ENCODE measurements at regions not wholly inside any gene's neighbourhood (a gene's known extent, or its start where the extent isn't known, plus 50 kb on each side); places are given as distances from the start of the nearest gene placed in this dataset.

- 14 to 23% methylated on average over 3 of the region's 3 CpGs for WGBS, 2 experiments (ENCODE audit: low coverage in 1 of 2, low lambda C conversion rate in 2 of 2, missing lambda C conversion rate in 2 of 2)
- Histone ChIP-seq H3K4me2 (ENCODE audit: unreplicated experiment) (no peak overlapping the region), H3K9ac (no peak overlapping the region), H3K9me2 (ENCODE audit: insufficient read depth) (no peaks in the 10 kb centered on the region), H3F3A (ENCODE audit: insufficient read depth) (no peaks in the 10 kb centered on the region), H3K4me1 (ENCODE audit: insufficient read depth) (no peaks in the 10 kb centered on the region), H2AFZ (no peak overlapping the region), H4K20me1 (ENCODE audit: insufficient read depth) (no peaks in the 10 kb centered on the region), H3K4me3 (no peak overlapping the region), H3K9me3 (ENCODE audit: low read depth) (no peaks in the 10 kb centered on the region), H3K79me2 (ENCODE audit: insufficient read depth) (no peaks in the 10 kb centered on the region), H3K27me3 (replicated peaks; ENCODE audit: insufficient read depth) (no peaks in the 10 kb centered on the region), H3K27ac (no peak overlapping the region), H3K36me3 (ENCODE audit: low read depth) (no peaks in the 10 kb centered on the region)
- no peak for TF ChIP-seq EZH2phosphoT487 (IDR thresholded peaks at IDR 0.05; ENCODE audit: insufficient read depth, low read depth)
- no peak for TF ChIP-seq EZH2 (IDR thresholded peaks at IDR 0.05; ENCODE audit: insufficient read depth, poor library complexity, severe bottlenecking)
- in situ Hi-C loops (cut with MboI), result no loop called here
- DNase-seq, result no peak
These were observed 558.8 kb upstream of the ZNF804A start for GRCh38 chr2:184039493-184039892.

DNA sequence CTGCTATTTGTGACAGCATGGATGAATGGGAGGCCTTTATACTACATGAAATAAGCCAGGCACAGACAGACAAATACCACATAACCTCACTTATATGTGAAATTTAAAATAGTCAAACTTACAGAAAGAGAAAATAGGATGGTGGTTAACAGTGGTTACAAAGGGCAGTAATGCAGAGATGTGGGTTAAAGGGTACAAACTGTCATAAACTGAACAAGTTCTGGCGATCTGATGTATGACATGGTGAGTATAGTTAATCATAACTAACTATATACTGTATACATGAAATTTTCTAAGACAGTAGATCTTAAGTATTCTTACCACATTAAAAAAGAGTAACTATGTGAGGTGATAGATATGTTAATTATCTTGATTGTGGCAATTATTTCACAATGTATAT lies 558.1 kb upstream of the ZNF804A start:
- no peaks in the 10 kb centered on the region for H3K9me3 ChIP-seq (ENCODE audit: low read depth)
- no peak overlapping the region for H2AFZ ChIP-seq
- H3K27ac ChIP-seq, result no peak overlapping the region
- no peak overlapping the region for H3K4me2 ChIP-seq (ENCODE audit: unreplicated experiment)
- TF ChIP-seq EZH2phosphoT487 (IDR thresholded peaks at IDR 0.05; ENCODE audit: insufficient read depth, low read depth), result no peak
- TF ChIP-seq EZH2 (IDR thresholded peaks at IDR 0.05; ENCODE audit: insufficient read depth, poor library complexity, severe bottlenecking), result no peak
- in situ Hi-C loops (cut with MboI), result no loop called here
- 14 to 18% methylated on average over 1 of the region's 1 CpG for WGBS, 2 experiments (ENCODE audit: low coverage in 1 of 2, low lambda C conversion rate in 2 of 2, missing lambda C conversion rate in 2 of 2)
- H3K4me1 ChIP-seq (ENCODE audit: insufficient read depth), result no peaks in the 10 kb centered on the region
- no peaks in the 10 kb centered on the region for H3K27me3 ChIP-seq (replicated peaks; ENCODE audit: insufficient read depth)
- no peak for DNase-seq
- H4K20me1 ChIP-seq (ENCODE audit: insufficient read depth), result no peaks in the 10 kb centered on the region
- H3K4me3 ChIP-seq, result no peak overlapping the region
- H3K36me3 ChIP-seq (ENCODE audit: low read depth), result no peaks in the 10 kb centered on the region
- no peaks in the 10 kb centered on the region for H3F3A ChIP-seq (ENCODE audit: insufficient read depth)
- no peaks in the 10 kb centered on the region for H3K79me2 ChIP-seq (ENCODE audit: insufficient read depth)
- no peak overlapping the region for H3K9ac ChIP-seq
- no peaks in the 10 kb centered on the region for H3K9me2 ChIP-seq (ENCODE audit: insufficient read depth)

- WGBS, 2 experiments (ENCODE audit: low coverage in 1 of 2, low lambda C conversion rate in 2 of 2, missing lambda C conversion rate in 2 of 2), result 11 to 23% methylated on average over 3 of the region's 3 CpGs
- TF ChIP-seq EZH2 (IDR thresholded peaks at IDR 0.05; ENCODE audit: insufficient read depth, poor library complexity, severe bottlenecking) (no peak), EZH2phosphoT487 (IDR thresholded peaks at IDR 0.05; ENCODE audit: insufficient read depth, low read depth) (no peak)
- no peak for DNase-seq
- no peaks in the 10 kb centered on the region for H3F3A ChIP-seq (ENCODE audit: insufficient read depth)
- in situ Hi-C loops (cut with MboI), result no loop called here
- H3K9me2 ChIP-seq (ENCODE audit: insufficient read depth), result no peaks in the 10 kb centered on the region
- H3K79me2 ChIP-seq (ENCODE audit: insufficient read depth), result no peaks in the 10 kb centered on the region
- no peak overlapping the region for H3K4me2 ChIP-seq (ENCODE audit: unreplicated experiment)
- no peaks in the 10 kb centered on the region for H3K36me3 ChIP-seq (ENCODE audit: low read depth)
- H4K20me1 ChIP-seq (ENCODE audit: insufficient read depth), result no peaks in the 10 kb centered on the region
- no peak overlapping the region for H3K27ac ChIP-seq
- no peak overlapping the region for H3K9ac ChIP-seq
- H3K9me3 ChIP-seq (ENCODE audit: low read depth), result no peaks in the 10 kb centered on the region
- H3K4me3 ChIP-seq, result no peak overlapping the region
- H2AFZ ChIP-seq, result no peak overlapping the region
- H3K4me1 ChIP-seq (ENCODE audit: insufficient read depth), result no peaks in the 10 kb centered on the region
- H3K27me3 ChIP-seq (replicated peaks; ENCODE audit: insufficient read depth), result no peaks in the 10 kb centered on the region
These were observed 557.3 kb upstream of the ZNF804A start for GRCh38 chr2:184041077-184041476.

DNA sequence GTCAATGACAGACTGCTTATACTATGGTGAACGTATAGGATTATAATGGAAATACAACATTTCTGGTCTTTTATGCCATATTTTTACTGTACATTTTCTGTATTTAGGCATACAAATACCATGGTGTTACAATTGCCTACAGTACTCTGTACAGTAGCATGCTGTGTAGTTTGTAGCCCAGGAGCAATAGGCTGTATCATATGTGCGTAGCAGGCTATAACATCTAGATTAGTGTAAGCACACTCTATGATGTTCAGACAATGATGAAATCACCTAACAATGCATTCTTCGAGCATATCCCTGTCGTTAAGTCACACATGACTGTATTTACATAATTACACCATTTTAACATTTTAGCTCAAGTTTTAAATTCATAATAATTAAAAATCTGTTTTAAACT lies 556.6 kb upstream of the ZNF804A start:
- H3K79me2 ChIP-seq (ENCODE audit: insufficient read depth), result no peaks in the 10 kb centered on the region
- in situ Hi-C loops (cut with MboI), result no loop called here
- no peaks in the 10 kb centered on the region for H3K36me3 ChIP-seq (ENCODE audit: low read depth)
- H3K4me3 ChIP-seq, result no peak overlapping the region
- H3K9me2 ChIP-seq (ENCODE audit: insufficient read depth), result no peaks in the 10 kb centered on the region
- no peaks in the 10 kb centered on the region for H3K9me3 ChIP-seq (ENCODE audit: low read depth)
- no peak overlapping the region for H2AFZ ChIP-seq
- no peaks in the 10 kb centered on the region for H3K27me3 ChIP-seq (replicated peaks; ENCODE audit: insufficient read depth)
- 19 to 20% methylated on average over 4 of the region's 4 CpGs for WGBS, 2 experiments (ENCODE audit: low coverage in 1 of 2, low lambda C conversion rate in 2 of 2, missing lambda C conversion rate in 2 of 2)
- H3F3A ChIP-seq (ENCODE audit: insufficient read depth), result no peaks in the 10 kb centered on the region
- no peaks in the 10 kb centered on the region for H4K20me1 ChIP-seq (ENCODE audit: insufficient read depth)
- TF ChIP-seq EZH2 (IDR thresholded peaks at IDR 0.05; ENCODE audit: insufficient read depth, poor library complexity, severe bottlenecking) (no peak), EZH2phosphoT487 (IDR thresholded peaks at IDR 0.05; ENCODE audit: insufficient read depth, low read depth) (no peak)
- no peaks in the 10 kb centered on the region for H3K4me1 ChIP-seq (ENCODE audit: insufficient read depth)
- no peak overlapping the region for H3K27ac ChIP-seq
- H3K9ac ChIP-seq, result no peak overlapping the region
- no peak overlapping the region for H3K4me2 ChIP-seq (ENCODE audit: unreplicated experiment)
- no peak for DNase-seq

- no peaks in the 10 kb centered on the region for H3K9me3 ChIP-seq (ENCODE audit: low read depth)
- DNase-seq, result no peak
- H3K27ac ChIP-seq, result no peak overlapping the region
- no peaks in the 10 kb centered on the region for H3K36me3 ChIP-seq (ENCODE audit: low read depth)
- WGBS, 2 experiments (ENCODE audit: low coverage in 1 of 2, low lambda C conversion rate in 2 of 2, missing lambda C conversion rate in 2 of 2), result 16 to 21% methylated on average over 3 of the region's 3 CpGs
- H3K27me3 ChIP-seq (replicated peaks; ENCODE audit: insufficient read depth), result no peaks in the 10 kb centered on the region
- TF ChIP-seq EZH2 (IDR thresholded peaks at IDR 0.05; ENCODE audit: insufficient read depth, poor library complexity, severe bottlenecking), result no peak
- no peak overlapping the region for H3K4me2 ChIP-seq (ENCODE audit: unreplicated experiment)
- no peaks in the 10 kb centered on the region for H4K20me1 ChIP-seq (ENCODE audit: insufficient read depth)
- no peaks in the 10 kb centered on the region for H3K4me1 ChIP-seq (ENCODE audit: insufficient read depth)
- in situ Hi-C loops (cut with MboI), result no loop called here
- H3F3A ChIP-seq (ENCODE audit: insufficient read depth), result no peaks in the 10 kb centered on the region
- no peak overlapping the region for H3K9ac ChIP-seq
- H3K9me2 ChIP-seq (ENCODE audit: insufficient read depth), result no peaks in the 10 kb centered on the region
- H3K4me3 ChIP-seq, result no peak overlapping the region
- no peak overlapping the region for H2AFZ ChIP-seq
- no peaks in the 10 kb centered on the region for H3K79me2 ChIP-seq (ENCODE audit: insufficient read depth)
These were observed 550.8 kb upstream of the ZNF804A start for GRCh38 chr2:184047536-184047935.

All from GM23248 (cell line).